SK-N-SH (cell line): ENCODE measurements at regions not wholly inside any gene's neighbourhood (a gene's known extent, or its start where the extent isn't known, plus 50 kb on each side); places are given as distances from the start of the nearest gene placed in this dataset.

Source experiments
- NRF1 ChIP-seq: IDR thresholded peaks from 2 replicates; pipeline ENCODE4 v1.6.1; 2012; ENCODE audit warnings: low read depth, mild to moderate bottlenecking, low read length
- SIN3A ChIP-seq: IDR thresholded peaks from 2 replicates; pipeline ENCODE4 v1.6.1; 2012; ENCODE audit warnings: low read depth, mild to moderate bottlenecking, low read length, moderate library complexity, borderline replicate concordance
- SMC3 ChIP-seq: IDR thresholded peaks from 2 replicates; pipeline ENCODE4 v1.6.1; 2012; ENCODE audit warnings: low read depth, low read length, improper control_type of control experiment
- YY1 ChIP-seq: IDR thresholded peaks from 2 replicates; pipeline ENCODE4 v1.4.0; 2012; ENCODE audit warnings: low read depth, mild to moderate bottlenecking
- TF ChIP-seq, protein P1 (sequence below): fragments of 200-600 bp; sonication (generic); IDR thresholded peaks from 2 replicates; pipeline ENCODE4 v1.6.1; 2017; ENCODE audit warnings: antibody characterized with exemption, mild to moderate bottlenecking, moderate library complexity
- TF ChIP-seq, protein P2 (sequence below): fragments of 150-350 bp; IDR thresholded peaks from 2 replicates; pipeline ENCODE4 v1.6.1; 2017; ENCODE audit warnings: antibody characterized with exemption, low read length, low read depth, borderline replicate concordance
- TF ChIP-seq, protein P3 (sequence below): IDR thresholded peaks from 2 replicates; pipeline ENCODE4; 2012

DNA sequence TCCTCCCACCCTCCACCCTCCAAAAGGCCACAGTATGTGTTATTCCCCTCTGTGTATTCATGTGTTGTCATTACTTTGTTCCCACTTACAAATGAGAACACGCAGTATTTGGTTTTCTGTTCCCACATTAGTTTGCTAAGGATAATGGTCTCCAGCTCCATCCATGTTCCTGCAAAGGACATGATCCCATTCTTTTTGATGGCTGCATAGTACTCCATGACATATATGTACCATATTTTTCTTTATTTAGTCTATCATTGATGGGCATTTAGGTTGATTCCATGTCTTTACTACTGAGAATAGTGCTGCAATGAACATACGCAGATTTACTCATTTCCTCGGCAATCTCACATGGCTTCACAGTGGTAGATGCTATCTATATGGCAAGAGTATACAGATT is 453.6 kb upstream of the CFAP20DC start:
- TF ChIP-seq, protein P1, sequence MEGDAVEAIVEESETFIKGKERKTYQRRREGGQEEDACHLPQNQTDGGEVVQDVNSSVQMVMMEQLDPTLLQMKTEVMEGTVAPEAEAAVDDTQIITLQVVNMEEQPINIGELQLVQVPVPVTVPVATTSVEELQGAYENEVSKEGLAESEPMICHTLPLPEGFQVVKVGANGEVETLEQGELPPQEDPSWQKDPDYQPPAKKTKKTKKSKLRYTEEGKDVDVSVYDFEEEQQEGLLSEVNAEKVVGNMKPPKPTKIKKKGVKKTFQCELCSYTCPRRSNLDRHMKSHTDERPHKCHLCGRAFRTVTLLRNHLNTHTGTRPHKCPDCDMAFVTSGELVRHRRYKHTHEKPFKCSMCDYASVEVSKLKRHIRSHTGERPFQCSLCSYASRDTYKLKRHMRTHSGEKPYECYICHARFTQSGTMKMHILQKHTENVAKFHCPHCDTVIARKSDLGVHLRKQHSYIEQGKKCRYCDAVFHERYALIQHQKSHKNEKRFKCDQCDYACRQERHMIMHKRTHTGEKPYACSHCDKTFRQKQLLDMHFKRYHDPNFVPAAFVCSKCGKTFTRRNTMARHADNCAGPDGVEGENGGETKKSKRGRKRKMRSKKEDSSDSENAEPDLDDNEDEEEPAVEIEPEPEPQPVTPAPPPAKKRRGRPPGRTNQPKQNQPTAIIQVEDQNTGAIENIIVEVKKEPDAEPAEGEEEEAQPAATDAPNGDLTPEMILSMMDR = no peak
- TF ChIP-seq SIN3A = no peak
- TF ChIP-seq, protein P2, sequence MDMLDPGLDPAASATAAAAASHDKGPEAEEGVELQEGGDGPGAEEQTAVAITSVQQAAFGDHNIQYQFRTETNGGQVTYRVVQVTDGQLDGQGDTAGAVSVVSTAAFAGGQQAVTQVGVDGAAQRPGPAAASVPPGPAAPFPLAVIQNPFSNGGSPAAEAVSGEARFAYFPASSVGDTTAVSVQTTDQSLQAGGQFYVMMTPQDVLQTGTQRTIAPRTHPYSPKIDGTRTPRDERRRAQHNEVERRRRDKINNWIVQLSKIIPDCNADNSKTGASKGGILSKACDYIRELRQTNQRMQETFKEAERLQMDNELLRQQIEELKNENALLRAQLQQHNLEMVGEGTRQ = no peak
- TF ChIP-seq, protein P3, sequence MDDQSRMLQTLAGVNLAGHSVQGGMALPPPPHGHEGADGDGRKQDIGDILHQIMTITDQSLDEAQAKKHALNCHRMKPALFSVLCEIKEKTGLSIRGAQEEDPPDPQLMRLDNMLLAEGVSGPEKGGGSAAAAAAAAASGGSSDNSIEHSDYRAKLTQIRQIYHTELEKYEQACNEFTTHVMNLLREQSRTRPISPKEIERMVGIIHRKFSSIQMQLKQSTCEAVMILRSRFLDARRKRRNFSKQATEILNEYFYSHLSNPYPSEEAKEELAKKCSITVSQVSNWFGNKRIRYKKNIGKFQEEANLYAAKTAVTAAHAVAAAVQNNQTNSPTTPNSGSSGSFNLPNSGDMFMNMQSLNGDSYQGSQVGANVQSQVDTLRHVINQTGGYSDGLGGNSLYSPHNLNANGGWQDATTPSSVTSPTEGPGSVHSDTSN = no peak
- TF ChIP-seq NRF1 = no peak
- TF ChIP-seq SMC3 = no peak
- TF ChIP-seq YY1 = no peak
